GM19395 (cell line): ENCODE measurements at regions not wholly inside any gene's neighbourhood (a gene's known extent, or its start where the extent isn't known, plus 50 kb on each side); places are given as distances from the start of the nearest gene placed in this dataset.

Experiments
- ATAC-seq: cut with Tn5 transposase; IDR thresholded peaks from one replicate; pipeline ENCODE4 v1.9.1; 2021; ENCODE audit warnings: mild to moderate bottlenecking, moderate library complexity; ENCODE audit not compliant: unreplicated experiment

DNA sequence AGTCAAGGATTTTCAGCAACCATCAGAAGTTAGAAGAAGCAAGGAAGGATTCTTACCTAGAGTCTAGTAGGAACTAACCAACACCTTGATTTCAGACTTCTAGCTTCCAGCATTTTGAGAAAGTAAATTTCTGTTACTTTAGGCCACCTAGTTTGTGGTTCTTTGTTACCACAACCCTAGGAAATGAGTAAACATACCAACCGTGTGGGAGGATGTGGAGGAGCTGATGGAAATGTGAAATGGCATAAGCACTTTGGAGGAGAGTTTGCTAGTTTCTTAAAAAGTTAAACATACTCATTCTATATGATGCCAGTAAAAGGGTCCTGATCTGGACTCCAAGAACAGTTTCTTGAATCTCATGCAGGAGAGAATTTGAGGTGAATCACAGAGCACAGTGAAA, 679.4 kb downstream of the PDHA2 start:
- ATAC-seq: no peak

DNA sequence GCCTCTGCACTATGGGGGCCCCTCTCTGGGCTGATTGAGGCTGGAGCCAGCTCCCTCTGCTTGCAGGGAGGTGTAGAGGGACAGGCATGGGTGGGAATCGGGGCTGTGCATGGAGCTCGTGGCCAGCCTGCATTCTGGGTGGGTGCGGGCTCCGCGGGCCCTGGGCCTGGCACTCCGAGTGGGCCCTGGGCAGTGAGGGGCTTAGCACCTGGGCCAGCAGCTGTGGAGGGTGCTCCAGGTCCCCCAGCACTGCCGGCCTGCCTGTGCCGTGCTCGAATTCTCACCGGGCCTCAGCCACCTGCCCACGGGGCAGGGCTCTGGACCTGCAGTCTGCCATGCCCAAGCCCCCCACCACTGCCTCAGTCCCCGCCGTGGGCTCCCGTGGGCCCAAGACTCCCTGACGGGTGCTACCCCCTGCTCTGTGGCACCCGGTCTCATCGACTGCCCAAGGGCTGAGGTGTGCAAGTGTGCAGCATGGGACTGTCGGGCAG, 681.2 kb downstream of the PDHA2 start:
- no peak for ATAC-seq

DNA sequence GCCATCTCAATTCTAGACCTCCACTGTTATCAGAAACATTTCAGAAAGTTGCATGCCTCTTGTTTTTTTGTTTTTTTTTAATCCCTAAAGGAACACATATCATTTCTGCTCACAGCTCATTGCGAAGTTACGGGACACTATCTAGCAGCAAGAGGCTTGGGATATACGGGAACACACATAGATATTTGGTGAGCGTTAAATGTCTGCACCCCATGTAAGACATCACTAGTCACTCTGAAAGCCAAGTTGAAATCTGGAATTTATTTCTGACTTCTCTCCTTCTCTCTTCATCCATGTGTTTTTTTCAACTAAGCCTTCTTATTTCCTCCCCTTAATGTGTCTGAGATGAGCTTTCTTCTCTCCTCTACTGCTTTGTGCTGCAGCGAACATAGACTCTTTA, 683.7 kb downstream of the PDHA2 start:
- ATAC-seq: no peak

DNA sequence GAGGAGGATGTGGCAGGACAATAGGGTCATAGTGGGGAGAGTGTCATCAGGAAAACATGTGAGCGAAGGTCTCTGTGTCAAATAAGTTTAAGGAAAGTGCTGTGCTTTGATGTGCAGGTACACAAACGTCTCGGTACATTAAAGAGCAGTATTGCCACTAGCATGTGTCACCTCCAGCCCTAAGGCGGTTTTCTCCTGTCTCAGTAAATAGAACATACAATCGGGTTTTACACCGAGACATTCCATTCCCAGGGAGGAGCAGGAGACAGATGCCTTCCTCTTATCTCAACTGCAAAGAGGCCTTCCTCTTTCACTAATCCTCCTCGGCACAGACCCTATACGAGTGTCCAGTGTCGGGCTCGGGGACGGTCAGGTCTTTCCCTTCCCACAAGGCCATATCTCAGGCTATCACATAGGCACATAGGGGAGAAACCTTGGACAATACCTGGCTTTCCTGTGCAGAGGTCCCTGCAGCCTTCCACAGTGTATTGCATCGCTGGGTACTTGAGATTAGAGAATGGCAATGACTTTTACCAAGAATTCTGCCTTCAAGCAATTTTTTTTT, 684.5 kb downstream of the PDHA2 start:
- ATAC-seq: no peak

DNA sequence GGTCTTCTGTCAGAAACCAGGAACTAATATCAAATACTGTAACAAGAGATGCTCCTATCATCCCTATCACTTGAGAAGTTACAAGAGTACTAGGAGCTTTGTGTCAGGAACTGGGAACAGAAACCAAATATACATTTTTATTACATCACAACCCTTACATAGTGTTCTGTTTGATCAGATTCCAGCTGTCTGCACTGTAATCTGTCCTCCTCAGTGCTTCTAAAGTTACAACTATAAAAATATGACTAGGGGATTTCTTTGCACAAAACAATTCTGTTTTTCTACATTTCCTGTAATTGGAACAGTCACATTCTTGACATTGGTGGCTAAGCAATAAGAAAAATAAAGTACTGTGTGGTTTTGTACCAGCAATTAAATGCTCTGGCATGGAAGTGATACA, 686.0 kb downstream of the PDHA2 start:
- ATAC-seq: no peak

DNA sequence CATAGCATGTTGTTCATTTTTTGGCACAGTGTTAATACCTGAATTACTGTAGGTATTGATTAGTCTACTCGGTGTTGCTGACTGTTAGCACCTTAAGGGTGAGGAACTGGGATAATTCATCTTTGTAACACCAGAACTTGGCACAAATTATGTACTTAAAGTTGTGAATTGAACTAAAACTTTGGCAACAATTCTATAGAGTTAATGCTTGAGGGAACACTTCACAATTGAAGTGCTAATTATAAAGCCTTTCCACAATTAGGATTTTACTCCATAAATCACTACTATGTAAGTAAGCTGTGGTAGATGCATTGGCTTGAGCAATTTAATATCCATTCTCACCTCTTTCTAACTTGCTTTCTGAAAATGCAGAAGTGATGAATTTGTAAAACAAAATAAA, 686.7 kb downstream of the PDHA2 start:
- no peak for ATAC-seq

DNA sequence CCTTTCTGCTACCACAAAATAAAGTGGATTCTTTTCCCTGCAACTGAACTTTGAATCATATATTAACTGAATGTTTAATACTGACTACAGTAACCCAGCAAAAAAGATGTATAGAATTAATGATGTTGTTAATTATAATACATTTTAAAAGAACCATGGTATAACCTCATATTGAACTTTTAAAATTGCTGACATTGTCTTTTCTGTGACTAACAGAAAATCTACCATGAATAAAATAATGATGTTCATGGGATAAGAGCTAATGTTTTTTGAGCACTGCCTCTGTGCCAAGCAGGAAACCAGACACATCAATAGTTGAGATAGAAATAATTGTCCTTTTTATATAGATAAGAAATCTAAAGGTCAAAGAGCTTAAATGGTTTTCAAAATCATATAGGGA, 691.9 kb downstream of the PDHA2 start:
- ATAC-seq: no peak

DNA sequence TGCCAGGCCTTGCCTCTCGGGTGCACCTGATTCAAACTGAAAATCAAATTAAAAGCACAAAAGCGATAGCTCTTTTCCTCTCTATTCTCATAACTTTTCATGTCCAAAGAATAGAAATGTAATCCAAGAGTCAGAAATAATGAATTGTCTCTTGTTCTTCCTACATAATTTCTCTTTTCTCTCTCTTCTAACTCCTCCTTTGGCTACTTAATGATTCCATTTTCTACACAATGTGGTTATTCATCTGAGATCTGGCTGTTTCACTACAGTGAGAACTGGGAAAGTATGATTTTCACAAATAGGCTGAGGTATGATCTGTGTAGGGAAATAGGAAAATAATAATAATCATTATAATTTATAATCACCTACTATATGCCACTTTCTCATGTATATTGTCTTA, 703.5 kb downstream of the PDHA2 start:
- ATAC-seq: no peak

DNA sequence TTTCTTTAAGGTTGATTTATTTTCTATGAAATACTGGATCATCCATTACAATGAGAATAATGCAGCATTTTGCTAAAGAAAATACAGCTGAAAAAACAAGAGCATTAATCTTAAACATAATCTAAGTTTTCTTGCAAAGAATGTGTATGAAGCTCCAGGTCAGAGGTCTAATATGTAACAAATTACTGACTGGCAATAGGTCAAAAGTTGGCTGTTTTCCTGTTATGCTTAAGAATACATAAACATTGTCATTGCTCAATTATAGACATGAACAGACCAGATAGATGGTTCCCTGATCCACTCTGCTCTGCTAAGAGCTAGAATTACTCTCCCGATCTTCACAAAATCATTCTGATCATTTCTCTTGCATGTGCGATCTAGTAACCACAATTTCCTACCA, 718.6 kb downstream of the PDHA2 start:
- ATAC-seq: no peak

DNA sequence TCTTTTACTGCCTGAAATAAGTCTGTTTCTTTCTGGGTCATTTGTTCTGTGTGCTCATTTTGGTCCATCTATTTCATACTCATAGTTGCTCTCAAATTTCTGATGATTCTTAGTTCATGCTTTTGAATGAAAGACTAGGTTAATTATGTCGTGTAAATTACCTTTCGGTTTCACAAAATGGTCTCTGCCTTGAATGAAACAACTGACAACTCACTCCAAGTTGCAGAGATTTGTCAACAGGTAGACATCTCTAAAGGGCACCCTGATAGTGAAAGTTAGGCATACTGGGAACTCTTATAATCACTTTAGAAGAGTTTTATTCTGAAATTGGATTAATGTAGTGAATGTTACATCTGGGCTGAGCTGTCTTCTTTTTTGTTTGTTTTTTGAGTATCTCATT, 726.9 kb downstream of the PDHA2 start:
- no peak for ATAC-seq

DNA sequence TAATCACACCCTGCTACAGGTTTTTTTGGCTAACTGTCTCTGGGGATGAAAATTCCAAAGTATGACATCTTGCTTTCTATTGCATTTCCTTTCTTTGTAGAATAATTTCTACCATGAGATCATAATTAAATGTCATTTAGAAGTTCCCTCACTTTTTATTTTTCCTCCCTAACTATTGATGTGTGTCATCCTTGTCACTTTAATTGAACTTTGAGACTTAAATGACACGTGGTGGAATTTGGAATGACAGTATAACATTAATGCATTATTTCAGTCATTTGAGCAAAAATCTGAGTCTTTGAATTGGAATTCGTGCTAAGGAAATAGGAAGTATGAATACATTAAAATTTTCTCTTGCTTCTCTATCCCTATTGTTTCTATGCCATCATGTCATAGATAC, 745.4 kb downstream of the PDHA2 start:
- ATAC-seq: no peak

DNA sequence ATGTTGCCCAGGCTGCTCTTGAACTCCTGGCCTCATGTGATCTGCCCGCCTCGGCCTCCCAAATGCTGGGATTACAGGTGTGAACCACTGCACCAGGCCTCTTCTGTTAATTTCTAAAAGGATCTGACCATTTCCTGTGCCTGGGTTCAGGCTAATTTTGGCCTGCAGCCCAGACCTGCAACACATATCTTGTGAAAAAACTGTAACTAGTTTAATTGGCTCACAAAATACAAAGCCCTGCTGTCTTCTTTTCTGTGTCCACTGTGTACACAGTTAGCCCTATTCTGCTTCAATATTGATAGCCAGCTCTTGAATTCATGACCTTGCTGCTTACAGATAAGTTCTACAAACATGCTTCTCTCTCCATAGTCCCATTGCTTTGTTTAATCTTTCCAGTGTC, 753.5 kb downstream of the PDHA2 start:
- no peak for ATAC-seq

DNA sequence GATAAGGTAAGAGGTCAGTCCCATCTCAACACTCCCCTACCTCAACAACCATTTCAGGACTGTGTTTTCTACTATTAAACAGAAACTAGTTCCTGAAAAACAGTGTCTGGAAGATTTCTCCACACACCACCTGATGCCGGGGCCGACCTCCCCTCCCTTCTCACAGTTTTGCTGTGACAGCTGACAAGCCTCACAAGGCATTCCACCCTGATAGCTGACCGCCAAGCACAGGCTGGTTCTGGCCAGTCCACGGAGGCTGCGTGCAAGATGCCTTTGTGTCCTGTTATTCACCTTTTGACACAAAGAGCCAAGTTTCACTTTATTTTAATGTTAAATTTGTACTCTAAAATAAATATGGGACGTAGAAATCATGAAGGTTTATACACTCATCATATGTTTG, 758.6 kb downstream of the PDHA2 start:
- ATAC-seq: no peak

DNA sequence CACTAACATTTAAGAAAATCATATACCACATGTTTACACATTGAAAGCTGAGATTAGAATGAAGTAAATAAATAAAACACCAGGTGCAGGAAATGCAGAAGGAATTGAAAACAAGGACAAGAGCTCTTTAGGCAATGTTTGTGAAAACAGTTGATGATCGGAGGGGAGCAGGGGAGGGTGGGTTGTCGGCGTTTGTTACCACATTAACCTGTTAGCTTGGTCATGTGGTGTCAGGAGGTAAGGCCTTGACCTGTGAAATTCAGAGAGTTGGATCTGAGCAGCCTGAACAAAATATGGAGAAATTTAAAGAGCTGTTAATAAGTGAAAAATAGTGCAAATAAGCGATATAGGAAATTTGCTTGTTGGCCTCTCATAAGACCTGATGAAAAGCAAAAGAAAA, 759.9 kb downstream of the PDHA2 start:
- ATAC-seq: no peak

DNA sequence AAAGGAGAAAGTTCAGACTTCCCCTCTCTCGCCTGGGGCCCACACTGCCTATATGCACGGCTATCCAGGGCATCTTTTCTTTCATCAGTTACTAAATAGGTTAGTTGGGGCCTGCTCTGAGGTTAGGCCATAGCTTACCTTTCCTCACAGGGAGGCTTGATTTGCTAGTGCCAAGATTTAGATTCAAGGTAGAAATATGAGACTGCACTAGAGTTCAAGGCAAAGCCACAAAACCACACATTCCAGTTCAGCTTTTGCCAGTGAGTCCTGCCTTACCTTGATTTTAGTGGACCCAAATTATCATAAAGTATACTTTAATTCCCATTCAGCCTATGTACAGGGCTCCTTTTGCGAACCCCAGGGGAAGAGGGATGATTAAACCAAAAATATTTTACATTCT, 762.8 kb downstream of the PDHA2 start:
- ATAC-seq: no peak

DNA sequence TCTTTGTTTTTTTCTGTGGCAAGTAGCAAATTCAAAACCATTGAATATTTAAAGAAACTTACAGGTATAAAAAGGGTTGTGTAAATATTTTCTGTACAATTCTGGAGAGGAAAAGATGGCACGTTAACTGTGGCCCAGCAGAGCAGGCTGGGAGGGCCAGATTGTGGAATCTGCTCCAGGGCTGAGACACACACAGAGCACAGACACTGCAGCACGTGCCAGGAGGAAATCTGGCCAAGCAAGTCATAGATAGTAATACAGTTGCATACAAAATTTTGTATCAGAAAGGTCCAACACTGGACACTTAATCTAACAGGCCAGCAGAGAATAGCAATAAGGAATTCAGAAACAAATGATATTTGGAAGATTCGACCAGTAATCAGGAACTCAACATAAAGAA, 763.7 kb downstream of the PDHA2 start:
- no peak for ATAC-seq

DNA sequence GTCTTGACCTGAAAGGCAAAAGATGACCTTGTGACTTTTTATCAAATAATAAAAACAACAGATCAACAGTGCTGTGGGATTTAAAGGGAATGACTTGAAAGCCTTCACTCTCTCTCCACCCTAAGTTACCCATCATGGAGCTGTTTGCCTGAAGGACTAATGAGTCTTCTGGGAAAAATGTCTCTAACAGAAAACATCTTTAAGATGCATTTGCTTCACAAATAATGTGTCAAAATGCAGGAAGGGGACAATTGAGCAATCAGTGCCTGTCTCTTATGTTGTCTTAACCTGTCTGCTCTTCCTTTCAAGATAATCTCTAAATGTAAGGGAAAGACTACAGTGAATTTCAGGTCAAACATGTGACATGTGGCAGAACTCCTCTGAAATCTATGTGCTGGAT, 766.6 kb downstream of the PDHA2 start:
- no peak for ATAC-seq

DNA sequence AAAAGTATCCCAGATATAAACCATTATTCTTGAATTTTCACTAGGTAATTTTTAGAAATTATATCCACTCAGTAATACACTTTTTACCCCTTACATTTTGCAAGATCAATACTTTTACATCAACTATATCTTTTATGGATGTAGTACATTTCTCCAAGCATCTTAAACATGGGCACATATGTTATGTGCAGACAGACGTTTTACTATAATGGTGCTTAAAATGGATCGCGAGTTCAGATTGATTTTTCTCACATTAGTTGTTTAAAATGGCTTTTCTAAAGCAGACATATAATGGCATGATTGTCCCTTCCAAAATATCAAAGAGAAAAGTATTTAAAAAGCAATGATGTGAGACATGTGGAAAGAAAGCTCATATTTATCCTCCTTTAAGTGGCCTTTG, 786.1 kb downstream of the PDHA2 start:
- no peak for ATAC-seq

DNA sequence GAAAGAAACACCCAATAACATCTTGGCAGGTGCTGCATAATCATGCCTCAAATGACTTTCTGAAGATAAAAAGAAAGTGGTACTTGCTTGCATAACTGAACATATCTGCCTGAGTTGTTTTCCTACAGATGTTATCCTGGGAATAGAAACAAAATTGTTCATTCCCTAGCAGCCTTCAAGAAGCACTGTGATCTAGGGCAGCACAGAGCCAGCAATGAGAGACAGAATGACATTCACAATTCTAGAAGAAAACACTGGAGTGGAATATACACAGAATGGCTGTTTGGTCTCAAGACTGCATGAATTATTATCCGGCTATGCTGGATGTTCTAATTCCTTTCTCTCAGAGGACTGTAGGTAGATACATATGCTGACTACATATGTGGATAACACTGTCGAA, 790.9 kb downstream of the PDHA2 start:
- ATAC-seq: no peak

DNA sequence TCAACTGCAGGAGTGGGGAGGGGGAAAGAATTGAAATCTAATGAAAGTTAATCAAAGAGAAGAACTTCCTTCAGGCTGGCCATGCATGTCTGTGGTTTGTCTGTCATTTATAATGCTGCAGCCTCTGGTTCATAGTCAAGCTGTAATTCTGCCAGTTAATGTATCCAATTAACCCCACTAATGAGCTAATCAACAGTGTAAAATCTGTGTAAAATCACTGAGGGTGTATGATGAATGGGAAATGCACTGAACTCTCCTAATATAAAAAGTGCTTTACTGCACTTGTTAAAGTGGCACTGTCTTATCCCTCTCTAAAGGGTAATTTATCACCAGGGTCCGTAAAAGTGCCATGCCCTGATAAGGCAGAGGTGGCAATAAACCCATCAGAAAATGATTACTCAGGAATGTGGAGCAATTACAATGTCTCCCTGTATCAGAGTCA, 798.1 kb downstream of the PDHA2 start:
- no peak for ATAC-seq

DNA sequence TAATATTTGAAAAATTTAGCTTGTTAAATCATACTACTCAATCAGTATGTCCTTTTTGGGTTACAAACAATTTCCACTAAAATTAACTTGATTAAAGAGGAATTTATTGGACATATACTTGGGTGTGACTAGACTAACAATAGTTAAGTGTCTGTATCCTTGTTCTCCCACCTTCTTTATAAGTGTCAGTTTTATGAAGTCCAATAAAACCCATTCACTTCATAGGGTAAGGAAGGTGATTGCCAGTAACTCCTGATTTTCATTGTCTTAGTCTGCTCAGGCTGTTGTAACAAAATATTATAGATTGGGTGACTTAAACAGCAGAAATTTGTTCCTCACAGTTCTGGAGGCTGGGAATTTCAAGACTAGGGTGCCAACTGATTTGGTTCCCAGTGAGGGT, 800.0 kb downstream of the PDHA2 start:
- no peak for ATAC-seq

DNA sequence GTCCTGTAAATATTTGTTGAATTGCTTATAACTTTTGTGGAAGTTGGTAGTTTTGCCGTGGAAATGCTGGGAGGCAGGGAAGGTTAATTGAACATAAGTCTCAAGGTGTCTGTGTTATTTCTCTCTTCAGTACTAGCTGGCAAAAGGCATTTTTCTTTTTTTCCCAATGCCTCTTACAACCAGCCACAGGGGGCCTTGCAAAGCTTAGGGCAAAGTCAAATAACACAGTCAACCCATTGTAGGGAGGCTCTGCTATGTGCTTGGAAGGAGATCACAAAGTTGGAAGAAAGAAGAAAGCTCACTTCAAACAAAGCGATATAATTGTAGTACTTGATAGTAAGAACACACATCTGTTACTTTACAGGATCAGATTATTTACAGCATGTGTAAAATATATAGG, 802.6 kb downstream of the PDHA2 start:
- ATAC-seq: no peak

DNA sequence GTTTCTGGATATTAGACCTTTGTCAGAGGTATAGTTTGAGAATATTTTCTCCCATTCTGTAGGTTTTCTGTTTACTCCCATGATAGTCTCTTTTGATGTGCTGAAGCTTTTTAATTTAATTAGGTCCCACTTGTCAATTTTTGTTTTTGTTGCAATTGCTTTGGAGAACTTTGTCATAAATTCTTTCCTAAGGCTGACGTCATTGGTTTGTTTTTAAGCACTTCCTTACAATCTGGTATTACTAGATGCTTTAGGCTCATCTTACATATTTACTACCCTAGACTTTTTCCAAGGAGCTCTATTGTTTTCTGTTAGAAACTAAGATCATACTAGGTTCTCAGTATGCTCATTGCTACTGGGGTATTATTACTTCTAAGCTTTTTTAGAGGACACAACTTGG, 806.3 kb downstream of the PDHA2 start:
- no peak for ATAC-seq

DNA sequence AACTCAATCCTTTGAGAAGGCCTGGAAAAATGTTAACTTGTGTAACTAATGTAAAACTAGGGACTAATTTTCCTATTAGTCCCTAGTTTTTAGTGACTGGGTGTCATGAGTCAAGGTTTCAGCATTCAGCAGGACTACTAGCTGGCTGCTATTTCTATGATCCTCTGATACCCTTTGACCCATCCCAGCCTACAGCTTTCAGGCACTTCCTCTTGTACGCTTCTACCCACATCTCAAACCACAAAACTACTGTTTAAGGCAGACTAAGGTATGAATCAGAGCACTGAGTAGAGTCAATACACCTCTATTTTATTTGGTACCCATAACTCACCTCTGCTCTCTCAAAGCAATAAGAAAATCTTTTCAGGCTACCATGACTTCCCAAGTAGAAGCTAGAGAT, 809.6 kb downstream of the PDHA2 start:
- ATAC-seq: no peak
